Smooth muscle cell (in vitro differentiated cells): ENCODE measurements at regions not wholly inside any gene's neighbourhood (a gene's known extent, or its start where the extent isn't known, plus 50 kb on each side); places are given as distances from the start of the nearest gene placed in this dataset.

Experiments
- DNase-seq: peaks from one replicate; lab custom pipeline; 2025; ENCODE audit not compliant: unreplicated experiment; lab: John Stamatoyannopoulos, UW
- H2AFZ ChIP-seq: fragments of 200-600 bp; sonication (generic); 2 replicates; pipeline ENCODE4 v1.6.0; 2016; ENCODE audit warnings: antibody characterized with exemption, low read depth, mild to moderate bottlenecking
- H3F3A ChIP-seq: fragments of 200-600 bp; sonication (generic); 2 replicates; pipeline ENCODE4 v1.6.0; 2017; ENCODE audit warnings: antibody characterized with exemption, low read depth
- H3K27ac ChIP-seq: fragments of 200-600 bp; sonication (generic); 2 replicates; pipeline ENCODE4 v1.5.1; 2016; ENCODE audit warnings: low read depth, mild to moderate bottlenecking
- H3K27me3 ChIP-seq: fragments of 200-600 bp; sonication (generic); 2 replicates; pipeline ENCODE4 v1.6.1; 2016; ENCODE audit warnings: low read depth, mild to moderate bottlenecking
- H3K36me3 ChIP-seq: fragments of 200-600 bp; sonication (generic); 2 replicates; pipeline ENCODE4 v1.5.1; 2016; ENCODE audit warnings: low read depth
- H3K4me1 ChIP-seq: fragments of 200-600 bp; sonication (generic); 2 replicates; pipeline ENCODE4 v1.5.1; 2016; ENCODE audit warnings: low read depth
- H3K4me2 ChIP-seq: fragments of 200-600 bp; sonication (generic); 2 replicates; pipeline ENCODE4 v1.6.0; 2016; ENCODE audit warnings: mild to moderate bottlenecking
- H3K4me3 ChIP-seq: fragments of 200-600 bp; sonication (generic); 2 replicates; pipeline ENCODE4 v1.5.1; 2016; ENCODE audit warnings: mild to moderate bottlenecking
- H3K79me2 ChIP-seq: fragments of 200-600 bp; sonication (generic); 2 replicates; pipeline ENCODE4 v1.6.0; 2016; ENCODE audit warnings: low read depth, mild to moderate bottlenecking
- H3K9ac ChIP-seq: fragments of 200-600 bp; sonication (generic); 2 replicates; pipeline ENCODE4 v1.6.0; 2016; ENCODE audit warnings: low read depth
- H3K9me3 ChIP-seq: fragments of 200-600 bp; sonication (generic); replicated peaks from 2 replicates; pipeline ENCODE4 v1.5.1; 2016; ENCODE audit warnings: low read depth
- H4K20me1 ChIP-seq: fragments of 200-600 bp; sonication (generic); 2 replicates; pipeline ENCODE4 v1.6.0; 2016; ENCODE audit warnings: low read depth
- whole genome bisulfite sequencing: methylation state at CpG from one replicate; pipeline ENCODE4 v1.1.7; 2016; ENCODE audit warnings: low lambda C conversion rate; 5-methylcytosine and 5-hydroxymethylcytosine counted together
- TF ChIP-seq, protein P1 (sequence below): fragments of 200-600 bp; sonication (generic); IDR thresholded peaks from 2 replicates; pipeline ENCODE4 v1.5.1; 2017; ENCODE audit warnings: borderline replicate concordance, mild to moderate bottlenecking, antibody characterized with exemption; ENCODE audit not compliant: insufficient read depth, poor library complexity, severe bottlenecking

DNA sequence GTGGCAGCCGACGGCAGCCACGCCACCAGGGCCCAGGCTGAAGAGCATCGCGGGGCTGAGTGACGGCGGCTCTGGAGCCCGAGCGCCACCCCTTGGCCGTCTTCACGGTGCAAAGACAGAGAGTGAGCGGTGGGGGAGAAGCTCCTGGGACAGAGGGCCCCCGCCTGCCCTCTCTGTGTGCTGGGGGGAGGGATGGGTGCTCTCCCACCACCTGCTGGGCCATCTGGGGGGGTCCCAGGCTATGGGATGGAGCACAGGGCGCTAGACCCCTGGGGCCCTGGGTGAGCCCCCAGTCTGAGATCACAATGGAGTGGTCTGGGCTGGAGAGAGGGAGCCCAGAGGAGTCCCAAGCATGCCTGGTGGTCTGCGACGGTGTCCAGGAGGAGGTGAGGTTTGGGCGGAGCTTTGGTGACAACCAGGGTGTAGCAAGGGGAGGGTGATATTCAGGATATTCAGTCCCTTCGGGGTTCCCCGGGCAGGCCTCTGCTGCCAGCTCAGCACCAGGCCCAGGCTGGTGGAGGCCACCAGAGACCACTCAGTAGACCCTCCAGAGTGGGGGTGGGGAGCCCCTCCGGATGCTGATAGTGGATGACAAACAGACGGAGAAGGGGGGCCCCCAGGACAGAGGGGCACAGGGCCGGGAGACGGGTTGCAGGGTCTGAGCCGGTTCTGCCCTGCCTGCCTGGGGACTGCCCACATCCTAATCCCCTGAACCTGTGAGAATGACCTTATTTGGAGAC is 78.1 kb upstream of the PRR5 start:
- H3K36me3 ChIP-seq: no peaks in the 10 kb centered on the region
- no peak overlapping the region for H3K4me3 ChIP-seq
- H3K4me1 ChIP-seq: peaks cover 3% of the 10 kb centered on the region
- H2AFZ ChIP-seq: no peak overlapping the region
- no peak for DNase-seq
- WGBS: 49% methylated on average over 23 of the region's 24 CpGs
- H3K4me2 ChIP-seq: no peak overlapping the region
- no peak overlapping the region for H3K9ac ChIP-seq
- H3K27ac ChIP-seq: no peak overlapping the region
- H4K20me1 ChIP-seq: no peaks in the 10 kb centered on the region
- H3K9me3 ChIP-seq: no peaks in the 10 kb centered on the region
- TF ChIP-seq, protein P1, sequence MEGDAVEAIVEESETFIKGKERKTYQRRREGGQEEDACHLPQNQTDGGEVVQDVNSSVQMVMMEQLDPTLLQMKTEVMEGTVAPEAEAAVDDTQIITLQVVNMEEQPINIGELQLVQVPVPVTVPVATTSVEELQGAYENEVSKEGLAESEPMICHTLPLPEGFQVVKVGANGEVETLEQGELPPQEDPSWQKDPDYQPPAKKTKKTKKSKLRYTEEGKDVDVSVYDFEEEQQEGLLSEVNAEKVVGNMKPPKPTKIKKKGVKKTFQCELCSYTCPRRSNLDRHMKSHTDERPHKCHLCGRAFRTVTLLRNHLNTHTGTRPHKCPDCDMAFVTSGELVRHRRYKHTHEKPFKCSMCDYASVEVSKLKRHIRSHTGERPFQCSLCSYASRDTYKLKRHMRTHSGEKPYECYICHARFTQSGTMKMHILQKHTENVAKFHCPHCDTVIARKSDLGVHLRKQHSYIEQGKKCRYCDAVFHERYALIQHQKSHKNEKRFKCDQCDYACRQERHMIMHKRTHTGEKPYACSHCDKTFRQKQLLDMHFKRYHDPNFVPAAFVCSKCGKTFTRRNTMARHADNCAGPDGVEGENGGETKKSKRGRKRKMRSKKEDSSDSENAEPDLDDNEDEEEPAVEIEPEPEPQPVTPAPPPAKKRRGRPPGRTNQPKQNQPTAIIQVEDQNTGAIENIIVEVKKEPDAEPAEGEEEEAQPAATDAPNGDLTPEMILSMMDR: peak; percentile 50
- H3F3A ChIP-seq: no peaks in the 10 kb centered on the region
- no peaks in the 10 kb centered on the region for H3K79me2 ChIP-seq
- no peaks in the 10 kb centered on the region for H3K27me3 ChIP-seq

DNA sequence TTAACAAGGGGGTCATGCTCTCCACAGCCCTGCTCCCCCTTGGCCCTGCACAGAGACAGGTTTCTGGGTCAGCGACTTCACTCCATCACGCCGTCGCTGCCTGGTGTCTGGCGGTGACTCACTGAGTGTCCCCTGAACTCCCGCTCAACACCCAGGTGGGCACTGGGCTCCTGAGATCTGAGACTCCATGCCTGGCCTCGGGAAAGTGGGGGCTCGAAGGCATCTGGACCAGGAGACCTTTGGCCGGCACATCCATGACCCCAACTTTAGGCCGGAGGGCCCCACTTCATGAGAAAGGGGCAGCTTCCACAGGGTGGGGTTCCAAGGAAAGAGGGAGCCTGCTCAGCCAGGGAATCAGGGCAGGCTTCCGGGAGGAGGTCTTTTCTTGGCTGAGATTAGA is 79.3 kb upstream of the PRR5 start:
- Histone ChIP-seq H3K4me3 (no peak overlapping the region), H3K4me2 (no peak overlapping the region), H3K27me3 (no peaks in the 10 kb centered on the region), H3K4me1 (peaks cover 3% of the 10 kb centered on the region), H3K9ac (no peak overlapping the region), H3K9me3 (no peaks in the 10 kb centered on the region), H3K27ac (no peak overlapping the region), H3K79me2 (no peaks in the 10 kb centered on the region), H3K36me3 (no peaks in the 10 kb centered on the region), H4K20me1 (no peaks in the 10 kb centered on the region), H3F3A (no peaks in the 10 kb centered on the region), H2AFZ (no peak overlapping the region)
- DNase-seq: no peak
- WGBS: 90% methylated on average over 11 of the region's 11 CpGs
- TF ChIP-seq, protein P1: no peak

DNA sequence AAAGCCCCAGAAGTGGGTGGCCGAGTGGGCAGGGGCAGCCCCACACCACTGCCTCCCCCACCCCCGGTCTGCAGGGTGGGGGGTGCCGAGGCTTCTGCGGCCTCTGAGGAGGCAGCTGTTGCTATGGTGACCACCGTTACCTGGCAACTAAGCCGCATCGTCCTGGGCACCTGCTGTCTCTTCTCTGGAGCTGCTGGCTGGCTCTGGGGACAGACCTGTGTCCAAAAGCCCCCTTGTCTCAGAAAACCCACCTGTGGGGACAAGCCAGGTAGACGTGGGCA is 79.9 kb upstream of the PRR5 start:
- no peak overlapping the region for H2AFZ ChIP-seq
- no peaks in the 10 kb centered on the region for H3K79me2 ChIP-seq
- H4K20me1 ChIP-seq: no peaks in the 10 kb centered on the region
- H3K27me3 ChIP-seq: no peaks in the 10 kb centered on the region
- no peak overlapping the region for H3K4me2 ChIP-seq
- H3K27ac ChIP-seq: no peak overlapping the region
- no peaks in the 10 kb centered on the region for H3K36me3 ChIP-seq
- peaks cover 3% of the 10 kb centered on the region for H3K4me1 ChIP-seq
- DNase-seq: no peak
- H3K9me3 ChIP-seq: no peaks in the 10 kb centered on the region
- H3F3A ChIP-seq: no peaks in the 10 kb centered on the region
- TF ChIP-seq, protein P1: no peak
- 68% methylated on average over 6 of the region's 8 CpGs for WGBS
- no peak overlapping the region for H3K9ac ChIP-seq
- H3K4me3 ChIP-seq: no peak overlapping the region
